HEK293 (cell line): ENCODE measurements at regions not wholly inside any gene's neighbourhood (a gene's known extent, or its start where the extent isn't known, plus 50 kb on each side); places are given as distances from the start of the nearest gene placed in this dataset.

Experiments
- CTCF ChIA-PET: fragments of 350-600 bp; formaldehyde crosslinking; extraction: SDS; loops from one replicate; lab custom pipeline; 2021; ENCODE audit warnings: antibody characterized with exemption; lab: Yijun Ruan, JAX
- POLR2A ChIA-PET: fragments of 300-600 bp; formaldehyde crosslinking; extraction: SDS; loops from one replicate; lab custom pipeline; 2020; ENCODE audit warnings: antibody characterized with exemption, inconsistent platforms; lab: Yijun Ruan, JAX
- H3K27ac ChIP-seq: fragments of 200-500 bp; sonication (Bioruptor generic); 2 replicates; pipeline ENCODE4 v1.5.1; 2014; ENCODE audit warnings: low read depth, low read length, control low read depth, inconsistent platforms; ENCODE audit errors: extremely low read depth
- H3K36me3 ChIP-seq, 2 experiments: fragments of 200-500 bp in 1 of 2; sonication (Bioruptor generic) in 1 of 2; 1 replicate in 1 of 2; 2 replicates in 1 of 2; pipeline ENCODE4 v1.5.1; 2014 to 2017; ENCODE audit warnings: inconsistent platforms in 2 of 2, low read length in 2 of 2; ENCODE audit not compliant: control insufficient read depth in 2 of 2, insufficient read depth in 1 of 2
- H3K4me1 ChIP-seq: fragments of 200-500 bp; sonication (Bioruptor generic); 2 replicates; pipeline ENCODE4 v1.5.1; 2014; ENCODE audit warnings: mild to moderate bottlenecking, low read length, inconsistent platforms; ENCODE audit not compliant: control insufficient read depth, insufficient read depth
- H3K4me3 ChIP-seq: 2 replicates; pipeline ENCODE4 v1.5.1; 2011; ENCODE audit warnings: low read depth, mild to moderate bottlenecking, control low read depth, low read length, moderate library complexity
- H3K9me3 ChIP-seq: fragments of 200-500 bp; sonication (Bioruptor generic); 2 replicates; pipeline ENCODE4 v1.5.1; 2014; ENCODE audit warnings: low read depth, low read length, inconsistent platforms; ENCODE audit not compliant: control insufficient read depth, insufficient read depth
- HOXD13 ChIP-seq: sonication (generic); formaldehyde crosslinking; IDR thresholded peaks from 2 replicates; pipeline ENCODE4 v1.8.0; 2022; ENCODE audit warnings: missing genetic modification reagents, borderline replicate concordance
- ZBTB7A ChIP-seq: fragments of 450-650 bp; formaldehyde crosslinking; IDR thresholded peaks from 2 replicates; pipeline ENCODE4 v1.5.1; 2016; ENCODE audit warnings: low read depth, missing biosample characterization, missing genetic modification characterization
- ZEB2 ChIP-seq: fragments of 450-650 bp; formaldehyde crosslinking; IDR thresholded peaks from 2 replicates; pipeline ENCODE4 v1.5.1; 2016; ENCODE audit warnings: missing biosample characterization, missing genetic modification characterization
- ZFP41 ChIP-seq: fragments of 450-650 bp; formaldehyde crosslinking; IDR thresholded peaks from 2 replicates; pipeline ENCODE4 v1.5.1; 2016; ENCODE audit warnings: missing biosample characterization, missing genetic modification characterization, borderline replicate concordance
- ZNF175 ChIP-seq: fragments of 450-650 bp; formaldehyde crosslinking; IDR thresholded peaks from 2 replicates; pipeline ENCODE4 v1.5.1; 2016; ENCODE audit warnings: missing biosample characterization, missing genetic modification characterization
- ZNF223 ChIP-seq: fragments of 450-650 bp; formaldehyde crosslinking; IDR thresholded peaks from 2 replicates; pipeline ENCODE4 v1.5.1; 2016; ENCODE audit warnings: missing biosample characterization, missing genetic modification characterization
- ZNF248 ChIP-seq: fragments of 450-650 bp; formaldehyde crosslinking; IDR thresholded peaks from 2 replicates; pipeline ENCODE4 v1.5.1; 2017; ENCODE audit warnings: missing biosample characterization, missing genetic modification characterization
- ZNF311 ChIP-seq: fragments of 450-650 bp; formaldehyde crosslinking; IDR thresholded peaks from 2 replicates; pipeline ENCODE4 v1.5.1; 2017; ENCODE audit warnings: missing biosample characterization, missing genetic modification characterization, borderline replicate concordance
- ZNF335 ChIP-seq: fragments of 450-650 bp; formaldehyde crosslinking; conservative IDR thresholded peaks from 2 replicates; pipeline ENCODE4 v1.5.1; 2016; ENCODE audit warnings: missing biosample characterization, missing genetic modification characterization
- ZNF404 ChIP-seq: fragments of 450-650 bp; formaldehyde crosslinking; IDR thresholded peaks from 2 replicates; pipeline ENCODE4 v1.5.1; 2017; ENCODE audit warnings: missing biosample characterization, missing genetic modification characterization
- ZNF423 ChIP-seq: fragments of 450-650 bp; formaldehyde crosslinking; IDR thresholded peaks from 2 replicates; pipeline ENCODE4 v1.5.1; 2016; ENCODE audit warnings: missing biosample characterization, missing genetic modification characterization
- ZNF548 ChIP-seq: fragments of 450-650 bp; formaldehyde crosslinking; IDR thresholded peaks from 2 replicates; pipeline ENCODE4 v1.5.1; 2016; ENCODE audit warnings: missing biosample characterization, missing genetic modification characterization
- ZNF670 ChIP-seq: fragments of 450-650 bp; formaldehyde crosslinking; IDR thresholded peaks from 2 replicates; pipeline ENCODE4 v1.5.1; 2016; ENCODE audit warnings: missing biosample characterization, missing genetic modification characterization, low read depth
- ZNF776 ChIP-seq: fragments of 450-650 bp; formaldehyde crosslinking; IDR thresholded peaks from 2 replicates; pipeline ENCODE4 v1.5.0; 2017; ENCODE audit warnings: missing biosample characterization, missing genetic modification characterization, borderline replicate concordance
- ZNF843 ChIP-seq: fragments of 450-650 bp; formaldehyde crosslinking; IDR thresholded peaks from 2 replicates; pipeline ENCODE4 v1.5.1; 2016; ENCODE audit warnings: missing biosample characterization, missing genetic modification characterization
- ZSCAN16 ChIP-seq: fragments of 450-650 bp; formaldehyde crosslinking; IDR thresholded peaks from 2 replicates; pipeline ENCODE4 v1.5.1; 2016; ENCODE audit warnings: missing biosample characterization, missing genetic modification characterization
- TF ChIP-seq, protein P1 (sequence below): fragments of 450-650 bp; formaldehyde crosslinking; IDR thresholded peaks from 2 replicates; pipeline ENCODE4 v1.5.1; 2016; ENCODE audit warnings: missing biosample characterization, missing genetic modification characterization
- TF ChIP-seq, protein P2 (sequence below): fragments of 450-650 bp; formaldehyde crosslinking; IDR thresholded peaks from 2 replicates; pipeline ENCODE4 v1.5.1; 2016; ENCODE audit warnings: missing biosample characterization, missing genetic modification characterization
- TF ChIP-seq, protein P3 (sequence below): fragments of 450-650 bp; formaldehyde crosslinking; IDR thresholded peaks from 2 replicates; pipeline ENCODE4 v1.5.1; 2017; ENCODE audit warnings: missing biosample characterization, missing genetic modification characterization
- TF ChIP-seq, protein P4 (sequence below): fragments of 450-650 bp; formaldehyde crosslinking; IDR thresholded peaks from 2 replicates; pipeline ENCODE4 v1.5.1; 2016; ENCODE audit warnings: missing biosample characterization, missing genetic modification characterization
- TF ChIP-seq, protein P5 (sequence below): fragments of 450-650 bp; formaldehyde crosslinking; conservative IDR thresholded peaks from 2 replicates; pipeline ENCODE4 v1.5.1; 2016; ENCODE audit warnings: low read depth, missing biosample characterization, missing genetic modification characterization
- TF ChIP-seq, protein P6 (sequence below): sonication (generic); formaldehyde crosslinking; IDR thresholded peaks from 2 replicates; pipeline ENCODE4 v1.8.1; 2022; ENCODE audit warnings: mild to moderate bottlenecking, moderate library complexity, missing genetic modification reagents

DNA sequence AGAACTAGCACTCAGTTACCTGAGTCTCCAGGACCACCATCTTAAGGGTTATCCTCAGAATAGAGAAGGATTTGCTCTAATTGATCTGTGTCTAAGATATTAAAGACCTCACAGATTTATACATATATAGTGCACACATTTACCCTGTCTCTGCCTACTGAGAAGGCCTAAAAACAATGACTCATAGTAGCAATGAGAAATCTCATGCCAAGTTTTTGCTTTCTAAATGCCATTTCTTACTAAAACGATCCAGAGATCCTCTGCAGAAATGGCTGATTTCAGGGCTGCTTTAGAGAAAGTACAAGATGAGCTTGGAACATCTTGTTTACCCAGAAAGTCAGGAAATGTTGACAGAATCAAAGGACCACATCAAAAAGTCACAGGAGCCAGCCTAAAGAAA lies 79.1 kb upstream of the INPP4B start:
- no peak overlapping the region for H3K4me3 ChIP-seq
- TF ChIP-seq ZNF248 (tag by site-specific recombination) (no peak), ZNF175 (no peak), ZNF335 (tag by site-specific recombination) (no peak), ZNF670 (tag by site-specific recombination) (no peak), ZNF311 (no peak), ZNF776 (no peak), ZNF223 (tag by site-specific recombination) (no peak), ZFP41 (tag by site-specific recombination) (no peak), ZNF423 (tag by site-specific recombination) (no peak), ZBTB7A (no peak), ZNF404 (no peak), ZEB2 (tag by site-specific recombination) (no peak)
- TF ChIP-seq, protein P1, sequence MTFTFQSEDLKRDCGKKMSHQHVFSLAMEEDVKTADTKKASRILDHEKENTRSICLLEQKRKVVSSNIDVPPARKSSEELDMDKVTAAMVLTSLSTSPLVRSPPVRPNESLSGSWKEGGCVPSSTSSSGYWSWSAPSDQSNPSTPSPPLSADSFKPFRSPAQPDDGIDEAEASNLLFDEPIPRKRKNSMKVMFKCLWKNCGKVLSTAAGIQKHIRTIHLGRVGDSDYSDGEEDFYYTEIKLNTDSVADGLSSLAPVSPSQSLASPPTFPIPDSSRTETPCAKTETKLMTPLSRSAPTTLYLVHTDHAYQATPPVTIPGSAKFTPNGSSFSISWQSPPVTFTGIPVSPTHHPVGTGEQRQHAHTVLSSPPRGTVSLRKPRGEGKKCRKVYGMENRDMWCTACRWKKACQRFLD (tag by site-specific recombination) = no peak
- TF ChIP-seq, protein P2, sequence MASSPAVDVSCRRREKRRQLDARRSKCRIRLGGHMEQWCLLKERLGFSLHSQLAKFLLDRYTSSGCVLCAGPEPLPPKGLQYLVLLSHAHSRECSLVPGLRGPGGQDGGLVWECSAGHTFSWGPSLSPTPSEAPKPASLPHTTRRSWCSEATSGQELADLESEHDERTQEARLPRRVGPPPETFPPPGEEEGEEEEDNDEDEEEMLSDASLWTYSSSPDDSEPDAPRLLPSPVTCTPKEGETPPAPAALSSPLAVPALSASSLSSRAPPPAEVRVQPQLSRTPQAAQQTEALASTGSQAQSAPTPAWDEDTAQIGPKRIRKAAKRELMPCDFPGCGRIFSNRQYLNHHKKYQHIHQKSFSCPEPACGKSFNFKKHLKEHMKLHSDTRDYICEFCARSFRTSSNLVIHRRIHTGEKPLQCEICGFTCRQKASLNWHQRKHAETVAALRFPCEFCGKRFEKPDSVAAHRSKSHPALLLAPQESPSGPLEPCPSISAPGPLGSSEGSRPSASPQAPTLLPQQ (tag by site-specific recombination) = no peak
- TF ChIP-seq, protein P3, sequence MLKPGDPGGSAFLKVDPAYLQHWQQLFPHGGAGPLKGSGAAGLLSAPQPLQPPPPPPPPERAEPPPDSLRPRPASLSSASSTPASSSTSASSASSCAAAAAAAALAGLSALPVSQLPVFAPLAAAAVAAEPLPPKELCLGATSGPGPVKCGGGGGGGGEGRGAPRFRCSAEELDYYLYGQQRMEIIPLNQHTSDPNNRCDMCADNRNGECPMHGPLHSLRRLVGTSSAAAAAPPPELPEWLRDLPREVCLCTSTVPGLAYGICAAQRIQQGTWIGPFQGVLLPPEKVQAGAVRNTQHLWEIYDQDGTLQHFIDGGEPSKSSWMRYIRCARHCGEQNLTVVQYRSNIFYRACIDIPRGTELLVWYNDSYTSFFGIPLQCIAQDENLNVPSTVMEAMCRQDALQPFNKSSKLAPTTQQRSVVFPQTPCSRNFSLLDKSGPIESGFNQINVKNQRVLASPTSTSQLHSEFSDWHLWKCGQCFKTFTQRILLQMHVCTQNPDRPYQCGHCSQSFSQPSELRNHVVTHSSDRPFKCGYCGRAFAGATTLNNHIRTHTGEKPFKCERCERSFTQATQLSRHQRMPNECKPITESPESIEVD (tag by site-specific recombination) = no peak
- TF ChIP-seq, all 188 proteins: peak for 0
- H3K9me3 ChIP-seq = no peaks in the 10 kb centered on the region
- ChIA-PET CTCF (no interaction called here), POLR2A (no interaction called here)
- H3K4me1 ChIP-seq = no peaks in the 10 kb centered on the region
- no peak overlapping the region for H3K27ac ChIP-seq
- H3K36me3 ChIP-seq = no peaks in the 10 kb centered on the region

DNA sequence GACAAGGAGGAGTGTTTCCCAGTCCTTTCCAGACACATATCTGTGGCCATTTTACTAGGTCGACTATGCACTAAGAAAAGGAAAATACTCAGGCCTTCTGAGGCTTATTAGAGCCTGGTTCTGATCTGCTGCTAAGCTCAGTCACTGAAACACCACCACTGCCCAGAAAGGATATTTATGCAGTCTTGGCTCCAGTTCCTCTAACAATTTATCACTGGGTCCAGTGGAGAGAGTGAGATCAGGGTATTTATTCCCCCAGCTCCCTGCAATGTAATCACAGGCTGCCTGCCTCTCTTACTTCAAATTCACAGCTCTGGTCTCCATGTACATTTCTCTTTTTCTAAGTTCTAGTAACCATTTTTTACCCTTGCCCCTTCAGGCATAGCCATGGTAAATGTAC lies 81.6 kb upstream of the INPP4B start:
- POLR2A ChIA-PET = no interaction called here
- TF ChIP-seq ZNF335 (tag by site-specific recombination) = no peak
- TF ChIP-seq, protein P4, sequence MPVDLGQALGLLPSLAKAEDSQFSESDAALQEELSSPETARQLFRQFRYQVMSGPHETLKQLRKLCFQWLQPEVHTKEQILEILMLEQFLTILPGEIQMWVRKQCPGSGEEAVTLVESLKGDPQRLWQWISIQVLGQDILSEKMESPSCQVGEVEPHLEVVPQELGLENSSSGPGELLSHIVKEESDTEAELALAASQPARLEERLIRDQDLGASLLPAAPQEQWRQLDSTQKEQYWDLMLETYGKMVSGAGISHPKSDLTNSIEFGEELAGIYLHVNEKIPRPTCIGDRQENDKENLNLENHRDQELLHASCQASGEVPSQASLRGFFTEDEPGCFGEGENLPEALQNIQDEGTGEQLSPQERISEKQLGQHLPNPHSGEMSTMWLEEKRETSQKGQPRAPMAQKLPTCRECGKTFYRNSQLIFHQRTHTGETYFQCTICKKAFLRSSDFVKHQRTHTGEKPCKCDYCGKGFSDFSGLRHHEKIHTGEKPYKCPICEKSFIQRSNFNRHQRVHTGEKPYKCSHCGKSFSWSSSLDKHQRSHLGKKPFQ = no peak
- TF ChIP-seq ZNF548 (tag by site-specific recombination) = no peak
- Histone ChIP-seq H3K9me3 (no peaks in the 10 kb centered on the region), H3K4me3 (no peak overlapping the region), H3K27ac (no peak overlapping the region), H3K36me3 (no peaks in the 10 kb centered on the region), H3K4me1 (no peaks in the 10 kb centered on the region)
- CTCF ChIA-PET = no interaction called here

DNA sequence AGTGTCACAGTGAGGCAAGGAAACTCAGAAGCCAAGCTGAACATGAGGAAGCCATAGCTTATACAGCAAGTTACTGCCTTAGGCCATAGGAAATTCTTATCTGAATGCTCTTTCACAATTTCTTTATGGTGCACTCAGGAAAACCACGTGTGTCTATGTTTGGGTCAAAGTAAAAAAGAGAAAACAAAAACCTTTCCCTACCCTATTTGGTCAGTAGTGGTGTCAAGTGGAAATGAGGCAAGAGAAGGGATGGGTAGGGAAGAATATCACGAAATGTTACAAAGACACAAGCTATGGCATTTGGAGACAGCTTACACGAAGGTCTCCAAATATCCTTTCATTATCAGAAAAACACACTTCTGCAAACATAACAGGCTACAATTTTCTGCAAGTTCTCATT lies 83.4 kb upstream of the INPP4B start:
- Histone ChIP-seq H3K4me1 (no peaks in the 10 kb centered on the region), H3K4me3 (no peak overlapping the region), H3K27ac (no peak overlapping the region), H3K36me3 (no peaks in the 10 kb centered on the region), H3K9me3 (no peaks in the 10 kb centered on the region)
- ChIA-PET CTCF (no interaction called here), POLR2A (no interaction called here)
- TF ChIP-seq ZNF843 (no peak), ZEB2 (tag by site-specific recombination) (no peak), ZSCAN16 (tag by site-specific recombination) (no peak), HOXD13 (no peak)
- TF ChIP-seq, protein P5, sequence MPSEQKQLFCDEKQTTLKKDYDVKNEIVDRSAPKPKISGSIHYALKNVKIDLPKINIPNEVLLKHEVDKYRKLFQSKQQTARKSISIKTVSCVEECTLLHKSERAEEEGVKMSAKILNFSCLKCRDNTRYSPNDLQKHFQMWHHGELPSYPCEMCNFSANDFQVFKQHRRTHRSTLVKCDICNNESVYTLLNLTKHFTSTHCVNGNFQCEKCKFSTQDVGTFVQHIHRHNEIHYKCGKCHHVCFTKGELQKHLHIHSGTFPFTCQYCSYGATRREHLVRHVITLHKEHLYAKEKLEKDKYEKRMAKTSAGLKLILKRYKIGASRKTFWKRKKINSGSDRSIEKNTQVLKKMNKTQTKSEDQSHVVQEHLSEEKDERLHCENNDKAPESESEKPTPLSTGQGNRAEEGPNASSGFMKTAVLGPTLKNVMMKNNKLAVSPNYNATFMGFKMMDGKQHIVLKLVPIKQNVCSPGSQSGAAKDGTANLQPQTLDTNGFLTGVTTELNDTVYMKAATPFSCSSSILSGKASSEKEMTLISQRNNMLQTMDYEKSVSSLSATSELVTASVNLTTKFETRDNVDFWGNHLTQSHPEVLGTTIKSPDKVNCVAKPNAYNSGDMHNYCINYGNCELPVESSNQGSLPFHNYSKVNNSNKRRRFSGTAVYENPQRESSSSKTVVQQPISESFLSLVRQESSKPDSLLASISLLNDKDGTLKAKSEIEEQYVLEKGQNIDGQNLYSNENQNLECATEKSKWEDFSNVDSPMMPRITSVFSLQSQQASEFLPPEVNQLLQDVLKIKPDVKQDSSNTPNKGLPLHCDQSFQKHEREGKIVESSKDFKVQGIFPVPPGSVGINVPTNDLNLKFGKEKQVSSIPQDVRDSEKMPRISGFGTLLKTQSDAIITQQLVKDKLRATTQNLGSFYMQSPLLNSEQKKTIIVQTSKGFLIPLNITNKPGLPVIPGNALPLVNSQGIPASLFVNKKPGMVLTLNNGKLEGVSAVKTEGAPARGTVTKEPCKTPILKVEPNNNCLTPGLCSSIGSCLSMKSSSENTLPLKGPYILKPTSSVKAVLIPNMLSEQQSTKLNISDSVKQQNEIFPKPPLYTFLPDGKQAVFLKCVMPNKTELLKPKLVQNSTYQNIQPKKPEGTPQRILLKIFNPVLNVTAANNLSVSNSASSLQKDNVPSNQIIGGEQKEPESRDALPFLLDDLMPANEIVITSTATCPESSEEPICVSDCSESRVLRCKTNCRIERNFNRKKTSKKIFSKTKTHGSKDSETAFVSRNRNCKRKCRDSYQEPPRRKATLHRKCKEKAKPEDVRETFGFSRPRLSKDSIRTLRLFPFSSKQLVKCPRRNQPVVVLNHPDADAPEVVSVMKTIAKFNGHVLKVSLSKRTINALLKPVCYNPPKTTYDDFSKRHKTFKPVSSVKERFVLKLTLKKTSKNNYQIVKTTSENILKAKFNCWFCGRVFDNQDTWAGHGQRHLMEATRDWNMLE (tag by site-specific recombination) = no peak
- TF ChIP-seq, protein P6, sequence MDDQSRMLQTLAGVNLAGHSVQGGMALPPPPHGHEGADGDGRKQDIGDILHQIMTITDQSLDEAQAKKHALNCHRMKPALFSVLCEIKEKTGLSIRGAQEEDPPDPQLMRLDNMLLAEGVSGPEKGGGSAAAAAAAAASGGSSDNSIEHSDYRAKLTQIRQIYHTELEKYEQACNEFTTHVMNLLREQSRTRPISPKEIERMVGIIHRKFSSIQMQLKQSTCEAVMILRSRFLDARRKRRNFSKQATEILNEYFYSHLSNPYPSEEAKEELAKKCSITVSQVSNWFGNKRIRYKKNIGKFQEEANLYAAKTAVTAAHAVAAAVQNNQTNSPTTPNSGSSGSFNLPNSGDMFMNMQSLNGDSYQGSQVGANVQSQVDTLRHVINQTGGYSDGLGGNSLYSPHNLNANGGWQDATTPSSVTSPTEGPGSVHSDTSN (CRISPR knock-in tag) = no peak
